Skin epidermis (tissue), 12 donors: ENCODE measurements at regions not wholly inside any gene's neighbourhood (a gene's known extent, or its start where the extent isn't known, plus 50 kb on each side); places are given as distances from the start of the nearest gene placed in this dataset.
"Not testable (repeated sequence)": the region's sequence is repeated elsewhere in the genome, so short reads cannot be mapped to it uniquely, and the experiment has no call there.

Experiments used
- H3K27ac ChIP-seq, 21 experiments: fragments of 200-600 bp; sonication (generic) in 11 of 21; one replicate each; pipeline ENCODE4 v1.5.0; 2020; ENCODE audit warnings: mild to moderate bottlenecking in 3 of 21, inconsistent platforms in 2 of 21, moderate library complexity in 2 of 21
- H3K4me3 ChIP-seq, 7 experiments: fragments of 200-600 bp; sonication (generic) in 2 of 7; one replicate each; pipeline ENCODE4 v1.5.0; 2020; ENCODE audit warnings: inconsistent platforms in 2 of 7, mild to moderate bottlenecking in 2 of 7, moderate library complexity in 1 of 7

- H3K4me3 ChIP-seq, H3K27ac ChIP-seq: not testable (repeated sequence)
Measured at GRCh38 chr3:5719668-5720067, 532.2 kb downstream of the EDEM1 start.

- Histone ChIP-seq H3K4me3 (no peak overlapping the region), H3K27ac (no peak overlapping the region)
Measured at GRCh38 chr3:5725801-5726200, 538.3 kb downstream of the EDEM1 start.

GRCh38 chr3:5726621-5727020 is 539.1 kb downstream of the EDEM1 start:
- H3K27ac ChIP-seq: no peak overlapping the region
- no peak overlapping the region for H3K4me3 ChIP-seq

- H3K27ac ChIP-seq: no peak overlapping the region
Measured at GRCh38 chr3:5727743-5728484, 540.4 kb downstream of the EDEM1 start.

GRCh38 chr3:5729852-5730251 is 542.3 kb downstream of the EDEM1 start:
- Histone ChIP-seq H3K4me3 (no peak overlapping the region), H3K27ac (no peak overlapping the region)

More at GRCh38 chr3:5727743-5728484, 540.4 kb downstream of the EDEM1 start:
- H3K4me3 ChIP-seq: no peak overlapping the region

GRCh38 chr3:5731100-5731499 is 543.6 kb downstream of the EDEM1 start:
- H3K4me3 ChIP-seq: no peak overlapping the region
- H3K27ac ChIP-seq: no peak overlapping the region

GRCh38 chr3:5732081-5732480 is 544.6 kb downstream of the EDEM1 start:
- H3K4me3 ChIP-seq: no peak overlapping the region

GRCh38 chr3:5733995-5734394 is 546.5 kb downstream of the EDEM1 start:
- Histone ChIP-seq H3K4me3 (no peak overlapping the region), H3K27ac (no peak overlapping the region)

More at GRCh38 chr3:5732081-5732480, 544.6 kb downstream of the EDEM1 start:
- no peak overlapping the region for H3K27ac ChIP-seq

- Histone ChIP-seq H3K27ac (no peak overlapping the region), H3K4me3 (no peak overlapping the region)
Measured at GRCh38 chr3:5735896-5736295, 548.4 kb downstream of the EDEM1 start.

- no peak overlapping the region for H3K4me3 ChIP-seq
- no peak overlapping the region for H3K27ac ChIP-seq
Measured at GRCh38 chr3:5739299-5739935, 551.9 kb downstream of the EDEM1 start.

GRCh38 chr3:5739949-5740348 is 552.4 kb downstream of the EDEM1 start:
- no peak overlapping the region for H3K4me3 ChIP-seq
- H3K27ac ChIP-seq: no peak overlapping the region

- no peak overlapping the region for H3K27ac ChIP-seq
- H3K4me3 ChIP-seq: no peak overlapping the region
Measured at GRCh38 chr3:5741017-5741416, 553.5 kb downstream of the EDEM1 start.

GRCh38 chr3:5750091-5750490 is 562.6 kb downstream of the EDEM1 start:
- Histone ChIP-seq H3K27ac (no peak overlapping the region), H3K4me3 (no peak overlapping the region)

GRCh38 chr3:5750874-5751640 is 563.5 kb downstream of the EDEM1 start:
- no peak overlapping the region for H3K4me3 ChIP-seq

GRCh38 chr3:5754602-5755001 is 567.1 kb downstream of the EDEM1 start:
- H3K27ac ChIP-seq: no peak overlapping the region

More at GRCh38 chr3:5750874-5751640, 563.5 kb downstream of the EDEM1 start:
- no peak overlapping the region for H3K27ac ChIP-seq

GRCh38 chr3:5756443-5756842 is 568.9 kb downstream of the EDEM1 start:
- H3K27ac ChIP-seq: no peak overlapping the region

More at GRCh38 chr3:5754602-5755001, 567.1 kb downstream of the EDEM1 start:
- no peak overlapping the region for H3K4me3 ChIP-seq

GRCh38 chr3:5757213-5757804 is 569.8 kb downstream of the EDEM1 start:
- H3K27ac ChIP-seq: no peak overlapping the region
- H3K4me3 ChIP-seq: no peak overlapping the region

More at GRCh38 chr3:5756443-5756842, 568.9 kb downstream of the EDEM1 start:
- no peak overlapping the region for H3K4me3 ChIP-seq

- no peak overlapping the region for H3K4me3 ChIP-seq
Measured at GRCh38 chr3:5758699-5759098, 571.2 kb downstream of the EDEM1 start.

GRCh38 chr3:5762506-5762905 is 575.0 kb downstream of the EDEM1 start:
- H3K4me3 ChIP-seq: no peak overlapping the region
- no peak overlapping the region for H3K27ac ChIP-seq

More at GRCh38 chr3:5758699-5759098, 571.2 kb downstream of the EDEM1 start:
- H3K27ac ChIP-seq: peak overlapping the region in 1 of 21 experiments; percentile 63

- Histone ChIP-seq H3K4me3 (no peak overlapping the region), H3K27ac (no peak overlapping the region)
Measured at GRCh38 chr3:5766848-5767247, 579.3 kb downstream of the EDEM1 start.
